RWPE2 (cell line): ENCODE measurements at regions not wholly inside any gene's neighbourhood (a gene's known extent, or its start where the extent isn't known, plus 50 kb on each side); places are given as distances from the start of the nearest gene placed in this dataset.

Source experiments
- ATAC-seq: fragments of 200-7000 bp; cut with Tn5 transposase; 3 replicates; pipeline ENCODE4 v1.9.1; 2021; ENCODE audit warnings: low read depth
- DNase-seq: peaks from one replicate; pipeline ENCODE4 v3.0.0-alpha.2; 2020; ENCODE audit warnings: low spot score
- H3K27ac ChIP-seq: fragments of 450-650 bp; 2 replicates; pipeline ENCODE4 v1.5.1; 2017; ENCODE audit warnings: mild to moderate bottlenecking; ENCODE audit not compliant: poor library complexity, severe bottlenecking
- H3K27me3 ChIP-seq: fragments of 250-450 bp; sonication (Bioruptor Pico); 2 replicates; pipeline ENCODE4 v1.5.1; 2021; ENCODE audit warnings: mild to moderate bottlenecking, moderate library complexity; ENCODE audit not compliant: insufficient read depth, poor library complexity, severe bottlenecking
- H3K36me3 ChIP-seq: fragments of 250-450 bp; sonication (Bioruptor Pico); 2 replicates; pipeline ENCODE4 v1.5.1; 2020; ENCODE audit warnings: low read depth, mild to moderate bottlenecking, moderate library complexity
- H3K4me1 ChIP-seq: fragments of 250-450 bp; sonication (Bioruptor Pico); 2 replicates; pipeline ENCODE4 v1.5.1; 2021; ENCODE audit warnings: mild to moderate bottlenecking, moderate library complexity; ENCODE audit not compliant: insufficient read depth, poor library complexity, severe bottlenecking
- H3K4me3 ChIP-seq: fragments of 250-450 bp; sonication (Bioruptor Pico); 2 replicates; pipeline ENCODE4 v1.5.1; 2021; ENCODE audit warnings: mild to moderate bottlenecking, moderate library complexity; ENCODE audit not compliant: severe bottlenecking
- H3K9me3 ChIP-seq: fragments of 250-450 bp; sonication (Bioruptor Pico); 2 replicates; pipeline ENCODE4 v1.5.1; 2021; ENCODE audit warnings: mild to moderate bottlenecking, moderate library complexity; ENCODE audit not compliant: severe bottlenecking
- TF ChIP-seq, protein P1 (sequence below): fragments of 450-650 bp; IDR thresholded peaks from one replicate; pipeline ENCODE4 v1.5.1; 2017; ENCODE audit warnings: mild to moderate bottlenecking, moderate library complexity; ENCODE audit not compliant: poor library complexity, severe bottlenecking

- Histone ChIP-seq H3K4me3 (no peak overlapping the region), H3K27me3 (no peaks in the 10 kb centered on the region), H3K4me1 (peaks cover 56% of the 10 kb centered on the region), H3K27ac (peak overlapping the region; percentile 88), H3K9me3 (no peaks in the 10 kb centered on the region), H3K36me3 (no peaks in the 10 kb centered on the region)
- DNase-seq (no peak), ATAC-seq (no peak)
- TF ChIP-seq, protein P1, sequence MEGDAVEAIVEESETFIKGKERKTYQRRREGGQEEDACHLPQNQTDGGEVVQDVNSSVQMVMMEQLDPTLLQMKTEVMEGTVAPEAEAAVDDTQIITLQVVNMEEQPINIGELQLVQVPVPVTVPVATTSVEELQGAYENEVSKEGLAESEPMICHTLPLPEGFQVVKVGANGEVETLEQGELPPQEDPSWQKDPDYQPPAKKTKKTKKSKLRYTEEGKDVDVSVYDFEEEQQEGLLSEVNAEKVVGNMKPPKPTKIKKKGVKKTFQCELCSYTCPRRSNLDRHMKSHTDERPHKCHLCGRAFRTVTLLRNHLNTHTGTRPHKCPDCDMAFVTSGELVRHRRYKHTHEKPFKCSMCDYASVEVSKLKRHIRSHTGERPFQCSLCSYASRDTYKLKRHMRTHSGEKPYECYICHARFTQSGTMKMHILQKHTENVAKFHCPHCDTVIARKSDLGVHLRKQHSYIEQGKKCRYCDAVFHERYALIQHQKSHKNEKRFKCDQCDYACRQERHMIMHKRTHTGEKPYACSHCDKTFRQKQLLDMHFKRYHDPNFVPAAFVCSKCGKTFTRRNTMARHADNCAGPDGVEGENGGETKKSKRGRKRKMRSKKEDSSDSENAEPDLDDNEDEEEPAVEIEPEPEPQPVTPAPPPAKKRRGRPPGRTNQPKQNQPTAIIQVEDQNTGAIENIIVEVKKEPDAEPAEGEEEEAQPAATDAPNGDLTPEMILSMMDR, result no peak
These were observed 186.2 kb upstream of the ELL2 start for GRCh38 chr5:96147866-96148265.

GRCh38 chr5:96146675-96147074 lies 185.0 kb upstream of the ELL2 start:
- ATAC-seq, result peak; percentile 49
- no peaks in the 10 kb centered on the region for H3K27me3 ChIP-seq
- H3K9me3 ChIP-seq, result no peaks in the 10 kb centered on the region
- H3K4me1 ChIP-seq, result peaks cover 61% of the 10 kb centered on the region
- no peaks in the 10 kb centered on the region for H3K36me3 ChIP-seq
- H3K4me3 ChIP-seq, result no peak overlapping the region
- DNase-seq, result no peak
- TF ChIP-seq, protein P1, result no peak
- peak overlapping the region; percentile 10 for H3K27ac ChIP-seq

DNA sequence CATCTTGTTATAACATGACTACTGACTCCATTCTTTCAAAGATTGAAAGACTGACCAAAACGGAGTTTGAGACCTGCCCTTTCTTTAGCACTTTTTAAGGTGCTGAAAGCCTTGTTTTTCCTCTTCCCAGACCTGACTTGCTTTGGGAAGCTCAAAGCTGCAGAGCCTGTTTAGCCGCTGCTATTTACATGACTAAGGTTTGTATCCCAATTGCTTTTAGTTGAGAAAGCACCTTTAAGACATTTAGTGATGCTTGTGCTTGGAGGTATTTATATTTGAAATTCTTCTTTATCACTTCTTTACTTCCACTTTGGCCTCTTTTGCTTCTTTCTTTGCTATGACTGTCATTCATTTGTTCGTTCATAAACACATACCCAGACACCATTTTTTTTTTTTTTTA lies 182.6 kb upstream of the ELL2 start:
- Histone ChIP-seq H3K27ac (peak overlapping the region; percentile 51), H3K36me3 (no peaks in the 10 kb centered on the region), H3K27me3 (no peaks in the 10 kb centered on the region), H3K9me3 (no peaks in the 10 kb centered on the region), H3K4me1 (peaks cover 42% of the 10 kb centered on the region), H3K4me3 (no peak overlapping the region)
- TF ChIP-seq, protein P1, result no peak
- DNase-seq (no peak), ATAC-seq (no peak)

GRCh38 chr5:96143450-96143849 lies 181.8 kb upstream of the ELL2 start:
- no peaks in the 10 kb centered on the region for H3K9me3 ChIP-seq
- ATAC-seq, result no peak
- H3K4me3 ChIP-seq, result no peak overlapping the region
- TF ChIP-seq, protein P1, result no peak
- no peaks in the 10 kb centered on the region for H3K27me3 ChIP-seq
- H3K36me3 ChIP-seq, result no peaks in the 10 kb centered on the region
- H3K4me1 ChIP-seq, result peaks cover 34% of the 10 kb centered on the region
- peak overlapping the region; percentile 51 for H3K27ac ChIP-seq
- DNase-seq, result no peak

DNA sequence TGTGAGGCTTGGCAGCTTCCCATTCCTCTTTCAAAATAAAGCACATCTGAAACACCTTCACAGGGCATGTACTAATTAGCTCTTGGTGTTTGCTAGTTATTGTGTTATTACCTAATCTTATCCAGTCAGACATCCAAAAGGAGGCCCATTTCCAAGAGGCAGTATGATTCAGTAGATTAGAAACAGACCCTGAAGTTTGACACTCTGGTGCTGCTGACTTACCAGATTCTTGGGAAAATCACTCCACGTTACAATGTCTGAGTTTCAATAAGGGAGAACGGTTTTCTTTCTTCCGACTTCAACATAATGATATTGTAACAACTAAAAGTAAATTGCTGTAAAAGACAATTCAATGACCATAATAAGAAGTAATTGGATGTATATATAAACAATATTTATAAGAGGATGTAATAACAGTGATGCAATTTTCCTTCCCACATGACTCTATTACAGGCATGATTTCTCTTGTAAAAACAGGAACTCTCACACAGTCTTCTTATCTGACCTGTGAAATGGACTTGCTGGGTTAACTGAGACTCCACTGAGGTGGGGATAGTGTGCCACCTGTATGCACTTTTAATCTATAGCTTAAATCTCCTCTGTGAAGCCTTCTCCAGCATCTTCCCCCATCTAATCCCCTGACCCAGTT lies 181.3 kb upstream of the ELL2 start:
- Histone ChIP-seq H3K9me3 (no peaks in the 10 kb centered on the region), H3K27ac (peak overlapping the region; percentile 51), H3K27me3 (no peaks in the 10 kb centered on the region), H3K4me3 (no peak overlapping the region), H3K4me1 (peaks cover 32% of the 10 kb centered on the region), H3K36me3 (no peaks in the 10 kb centered on the region)
- no peak for ATAC-seq
- no peak for DNase-seq
- TF ChIP-seq, protein P1, result no peak
